ENCODE measurements at regions not wholly inside any gene's neighbourhood (a gene's known extent, or its start where the extent isn't known, plus 50 kb on each side); places are given as distances from the start of the nearest gene placed in this dataset.

- in situ Hi-C loops (cut with HindIII; ENCODE audit: low pct_unique_long_range_greater_than_20kb, low sequenced_read_pairs) (no loop called here), intact Hi-C loops (cut with micrococcal nuclease; ENCODE audit: unreplicated experiment) (no loop called here)
- Histone ChIP-seq H3K4me3 (ENCODE audit: low read depth in 2 of 2, low read length in 2 of 2) (no peak overlapping the region), H3K4me1 (ENCODE audit: control insufficient read depth, insufficient read depth, low read length) (no peaks in the 10 kb centered on the region), H3K9me3 (ENCODE audit: control insufficient read depth, insufficient read depth, low read depth, low read length) (no peaks in the 10 kb centered on the region), H3K27me3 (ENCODE audit: control insufficient read depth, insufficient read depth, low read length) (no peaks in the 10 kb centered on the region; the same call in 1 of the 2 replicates), H3K36me3 (ENCODE audit: control insufficient read depth, insufficient read depth, low read length) (no peaks in the 10 kb centered on the region), H3K27ac (ENCODE audit: low read length) (no peak overlapping the region)
- no peak for TF ChIP-seq POLR2AphosphoS5 (IDR thresholded peaks at IDR 0.05; ENCODE audit: low read depth, low read length)
- TF ChIP-seq TCF7L2 (IDR thresholded peaks at IDR 0.05; ENCODE audit: low read depth, low read length) = no peak
- no peak for TF ChIP-seq SIN3A (IDR thresholded peaks at IDR 0.05; ENCODE audit: borderline replicate concordance, insufficient read depth, low read depth, low read length)
- TF ChIP-seq CTCF (IDR thresholded peaks at IDR 0.05) = no peak
- TF ChIP-seq REST (IDR thresholded peaks at IDR 0.05; ENCODE audit: insufficient read depth in 1 of 2, low read depth in 2 of 2, low read length in 1 of 2) = no peak
- ATAC-seq (no peak), DNase-seq (ENCODE audit: low read depth, low spot score) (no peak)
- BruUV-seq (replicated peaks) = no TSS peak
- ChIA-PET CTCF (interaction anchor here (0.6 kb wide), 1 partner anchor 158 kb away, joined by 7 read pairs; no protein-coding TSS in a partner anchor), POLR2A (no interaction called here)
These were observed 49.8 kb upstream of the ANO1 start for GRCh38 chr11:70028147-70028855.

Measured in Panc1 (cell line).